ENCODE measurements at regions not wholly inside any gene's neighbourhood (a gene's known extent, or its start where the extent isn't known, plus 50 kb on each side); places are given as distances from the start of the nearest gene placed in this dataset.

- H3K9me3 ChIP-seq (ENCODE audit: control insufficient read depth in 1 of 2, insufficient read depth in 1 of 2, low read depth in 1 of 2, low read length in 2 of 2) = no peaks in the 10 kb centered on the region
- RAD21 ChIA-PET (ENCODE audit: low non-redundant PET in 1 of 2, low total read pairs in 2 of 2, uncharacterized antibody in 2 of 2, unreplicated experiment in 2 of 2) = no interaction called here
- no peak overlapping the region for H3K9ac ChIP-seq (ENCODE audit: low read length)
- DNase-seq (ENCODE audit: low read depth, low spot score) (no peak), ATAC-seq (no peak)
- no peaks in the 10 kb centered on the region for H3K9me2 ChIP-seq (ENCODE audit: insufficient read depth)
- no peaks in the 10 kb centered on the region for H3K27me3 ChIP-seq (ENCODE audit: insufficient read depth, low read length)
- H3K79me2 ChIP-seq (ENCODE audit: insufficient read depth, low read length) = no peaks in the 10 kb centered on the region
- H3K36me3 ChIP-seq (ENCODE audit: control insufficient read depth in 1 of 2, insufficient read depth in 2 of 2, low read length in 2 of 2) = no peaks in the 10 kb centered on the region
- TF ChIP-seq CBX3 (IDR thresholded peaks at IDR 0.05; ENCODE audit: low read depth) (no peak), SIN3A (IDR thresholded peaks at IDR 0.05; ENCODE audit: low read depth) (no peak), SP1 (IDR thresholded peaks at IDR 0.05; ENCODE audit: low read depth) (no peak), FOSL1 (IDR thresholded peaks at IDR 0.05; ENCODE audit: low read depth) (no peak), YY1 (IDR thresholded peaks at IDR 0.05; ENCODE audit: extremely low read depth, insufficient replicate concordance, low read depth, low read length) (no peak)
- H2AFZ ChIP-seq (ENCODE audit: low read depth, low read length, poor library complexity, severe bottlenecking) = no peak overlapping the region
- CTCF ChIA-PET = no interaction called here
- H4K20me1 ChIP-seq (ENCODE audit: insufficient read depth) = no peaks in the 10 kb centered on the region
- no peak overlapping the region for H3K27ac ChIP-seq (ENCODE audit: low read depth, low read length)
- no TSS peak for BruUV-seq (replicated peaks)
- no peak overlapping the region for H3K4me2 ChIP-seq (ENCODE audit: low read length)
- intact Hi-C loops (cut with micrococcal nuclease) = no loop called here
- H3K4me3 ChIP-seq (replicated peaks in 1 of 2; ENCODE audit: low read depth in 1 of 2, low read length in 2 of 2) = no peak overlapping the region
- H3K4me1 ChIP-seq (ENCODE audit: control insufficient read depth in 1 of 2, insufficient read depth in 2 of 2, low read length in 2 of 2) = no peaks in the 10 kb centered on the region
- POLR2A ChIA-PET = no interaction called here
Observed at GRCh38 chr6:10341605-10342004, 73.3 kb downstream of the TFAP2A start.

GRCh38 chr6:10338151-10338550, 76.7 kb downstream of the TFAP2A start:
- Histone ChIP-seq H3K27me3 (ENCODE audit: insufficient read depth, low read length) (no peaks in the 10 kb centered on the region), H3K9ac (ENCODE audit: low read length) (no peak overlapping the region), H4K20me1 (ENCODE audit: insufficient read depth) (no peaks in the 10 kb centered on the region), H3K79me2 (ENCODE audit: insufficient read depth, low read length) (no peaks in the 10 kb centered on the region), H3K4me1 (ENCODE audit: control insufficient read depth in 1 of 2, insufficient read depth in 2 of 2, low read length in 2 of 2) (no peaks in the 10 kb centered on the region), H3K4me2 (ENCODE audit: low read length) (no peak overlapping the region), H3K36me3 (ENCODE audit: control insufficient read depth in 1 of 2, insufficient read depth in 2 of 2, low read length in 2 of 2) (no peaks in the 10 kb centered on the region), H2AFZ (ENCODE audit: low read depth, low read length, poor library complexity, severe bottlenecking) (no peak overlapping the region), H3K9me2 (ENCODE audit: insufficient read depth) (no peaks in the 10 kb centered on the region), H3K4me3 (replicated peaks in 1 of 2; ENCODE audit: low read depth in 1 of 2, low read length in 2 of 2) (no peak overlapping the region), H3K27ac (ENCODE audit: low read depth, low read length) (no peak overlapping the region), H3K9me3 (ENCODE audit: control insufficient read depth in 1 of 2, insufficient read depth in 1 of 2, low read depth in 1 of 2, low read length in 2 of 2) (no peaks in the 10 kb centered on the region)
- POLR2A ChIA-PET = no interaction called here
- CTCF ChIA-PET = no interaction called here
- no peak for ATAC-seq
- TF ChIP-seq POLR2A (IDR thresholded peaks at IDR 0.05; ENCODE audit: borderline replicate concordance, extremely low read depth, insufficient read depth, insufficient read length) = no peak
- no peak for TF ChIP-seq FOSL1 (IDR thresholded peaks at IDR 0.05; ENCODE audit: low read depth)
- no peak for TF ChIP-seq EZH2 (IDR thresholded peaks at IDR 0.05)
- no peak for TF ChIP-seq TCF7L2 (IDR thresholded peaks at IDR 0.05; ENCODE audit: borderline replicate concordance, extremely low read depth, insufficient read depth, insufficient read length)
- no peak for TF ChIP-seq CTCF (IDR thresholded peaks at IDR 0.05 in 2 of 3, conservative IDR thresholded peaks at IDR 0.05 in 1 of 3; ENCODE audit: borderline replicate concordance in 1 of 3, insufficient read depth in 1 of 3, low read depth in 2 of 3, low read length in 2 of 3)
- TF ChIP-seq MAX (IDR thresholded peaks at IDR 0.05) = no peak
- TF ChIP-seq ZFX (IDR thresholded peaks at IDR 0.05) = no peak
- no peak for TF ChIP-seq ELF1 (IDR thresholded peaks at IDR 0.05; ENCODE audit: borderline replicate concordance, low read depth)
- TF ChIP-seq YY1 (IDR thresholded peaks at IDR 0.05; ENCODE audit: extremely low read depth, insufficient replicate concordance, low read depth, low read length) = no peak
- TF ChIP-seq CEBPB (IDR thresholded peaks at IDR 0.05; ENCODE audit: low read depth) = no peak
- no peak for TF ChIP-seq JUND (IDR thresholded peaks at IDR 0.05)
- no peak for TF ChIP-seq EZH2phosphoT487 (IDR thresholded peaks at IDR 0.05; ENCODE audit: borderline replicate concordance)
- TF ChIP-seq POLR2AphosphoS5 (IDR thresholded peaks at IDR 0.05; ENCODE audit: low read depth, low read length) = no peak
- TF ChIP-seq EGR1 (IDR thresholded peaks at IDR 0.05; ENCODE audit: low read depth) = no peak
- no peak for TF ChIP-seq ATF3 (IDR thresholded peaks at IDR 0.05)
- TF ChIP-seq SRF (IDR thresholded peaks at IDR 0.05; ENCODE audit: low read depth) = no peak
- intact Hi-C loops (cut with micrococcal nuclease) = no loop called here
- BruUV-seq (replicated peaks) = no TSS peak
- no peak for DNase-seq (ENCODE audit: low read depth, low spot score)
- RAD21 ChIA-PET (ENCODE audit: low non-redundant PET in 1 of 2, low total read pairs in 2 of 2, uncharacterized antibody in 2 of 2, unreplicated experiment in 2 of 2) = no interaction called here
